ENCODE measurements at regions not wholly inside any gene's neighbourhood (a gene's known extent, or its start where the extent isn't known, plus 50 kb on each side); places are given as distances from the start of the nearest gene placed in this dataset.
"Not testable (repeated sequence)": the region's sequence is repeated elsewhere in the genome, so short reads cannot be mapped to it uniquely, and the experiment has no call there.

- DNase-seq (ENCODE audit: low read depth), result no peak
Measured at GRCh38 chr6:134564705-134565104, 246.8 kb upstream of the SGK1 start.

DNA sequence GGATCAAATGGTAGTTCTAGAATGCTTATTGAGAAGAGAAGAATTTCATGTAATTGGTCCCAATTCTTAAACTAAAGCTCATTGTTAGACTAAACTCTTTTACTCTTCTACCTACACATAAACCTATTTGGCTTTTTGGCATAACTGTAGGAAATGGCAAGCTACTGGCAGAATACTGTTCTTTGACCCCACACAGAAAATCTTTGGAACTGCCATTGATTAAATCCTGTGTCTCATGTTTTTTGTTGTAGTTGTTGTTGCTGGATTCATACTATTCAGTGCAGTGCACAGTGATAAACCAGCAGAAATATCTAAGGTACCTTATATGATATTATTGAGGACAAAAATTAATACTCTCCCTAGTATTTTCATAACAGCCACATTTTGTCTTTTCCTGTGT lies 242.1 kb upstream of the SGK1 start:
- DNase-seq (ENCODE audit: low read depth), result no peak

GRCh38 chr6:134557509-134557908 lies 239.6 kb upstream of the SGK1 start:
- DNase-seq (ENCODE audit: low read depth), result no peak

DNA sequence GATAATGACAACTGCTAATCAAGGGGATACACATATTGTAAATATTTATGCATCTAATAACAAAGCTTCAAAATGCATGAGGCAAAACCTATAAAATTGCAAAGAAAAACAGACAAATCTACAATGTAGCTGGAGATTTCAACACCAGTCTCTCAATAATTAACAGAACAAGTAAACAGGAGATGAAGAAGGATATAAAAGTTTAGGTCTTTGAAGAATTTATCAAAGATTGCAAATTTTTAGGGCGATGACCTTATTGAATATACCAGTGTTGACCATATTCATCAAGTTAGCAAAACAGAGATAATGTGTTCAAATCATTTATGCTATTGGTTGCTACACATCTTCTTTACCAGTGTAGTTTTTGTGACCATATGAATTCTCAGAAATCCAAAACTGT lies 237.8 kb upstream of the SGK1 start:
- no peak for DNase-seq (ENCODE audit: low read depth)

DNA sequence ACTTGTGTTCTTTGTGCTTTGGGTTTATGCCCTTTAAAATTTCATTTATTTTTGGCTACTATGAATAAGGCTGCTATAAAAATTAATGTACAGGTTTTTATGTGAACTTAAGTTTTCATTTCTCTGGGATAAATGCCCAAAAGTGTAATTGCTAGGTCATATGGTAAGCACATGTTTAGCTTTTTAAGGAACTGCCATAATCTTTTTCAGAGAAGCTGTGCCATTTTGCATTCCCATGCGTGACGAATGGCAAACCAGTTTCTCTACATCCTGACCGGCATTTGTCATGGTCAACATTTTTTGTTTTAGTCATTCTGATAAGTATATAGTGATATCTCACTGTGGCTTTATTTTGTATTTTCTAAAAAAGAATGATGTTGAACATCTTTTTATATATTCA lies 236.0 kb upstream of the SGK1 start:
- DNase-seq (ENCODE audit: low read depth), result peak; percentile 89

- peak; percentile 88 for DNase-seq (ENCODE audit: low read depth)
Measured at GRCh38 chr6:134551245-134551960, 233.5 kb upstream of the SGK1 start.

GRCh38 chr6:134550604-134551003 lies 232.7 kb upstream of the SGK1 start:
- DNase-seq (ENCODE audit: low read depth), result peak; percentile 73

- DNase-seq (ENCODE audit: low read depth), result no peak
Measured at GRCh38 chr6:134549854-134550253, 231.9 kb upstream of the SGK1 start.

GRCh38 chr6:134546962-134547645 lies 229.2 kb upstream of the SGK1 start:
- no peak for DNase-seq (ENCODE audit: low read depth)

- DNase-seq (ENCODE audit: low read depth), result no peak
Measured at GRCh38 chr6:134544737-134545136, 226.8 kb upstream of the SGK1 start.

DNA sequence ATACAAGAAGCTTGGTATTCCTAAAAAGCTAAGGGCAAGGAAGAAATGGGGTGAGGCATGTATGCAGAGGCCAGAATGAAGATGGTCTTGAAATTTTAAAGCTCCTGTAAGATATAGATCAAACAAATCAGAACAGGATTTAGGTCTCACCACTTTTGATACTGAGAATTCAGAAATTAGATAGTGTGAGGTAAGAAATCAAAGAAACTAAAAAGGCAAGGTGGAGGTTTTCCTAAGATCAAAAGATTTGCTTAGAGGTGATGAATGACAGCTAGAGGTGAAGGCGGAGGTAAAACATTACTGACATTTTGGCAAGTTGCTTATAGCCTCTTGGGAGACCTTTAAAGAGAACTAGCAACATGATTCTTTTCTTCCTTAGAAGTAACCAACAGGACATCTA lies 225.2 kb upstream of the SGK1 start:
- no peak for DNase-seq (ENCODE audit: low read depth)

DNA sequence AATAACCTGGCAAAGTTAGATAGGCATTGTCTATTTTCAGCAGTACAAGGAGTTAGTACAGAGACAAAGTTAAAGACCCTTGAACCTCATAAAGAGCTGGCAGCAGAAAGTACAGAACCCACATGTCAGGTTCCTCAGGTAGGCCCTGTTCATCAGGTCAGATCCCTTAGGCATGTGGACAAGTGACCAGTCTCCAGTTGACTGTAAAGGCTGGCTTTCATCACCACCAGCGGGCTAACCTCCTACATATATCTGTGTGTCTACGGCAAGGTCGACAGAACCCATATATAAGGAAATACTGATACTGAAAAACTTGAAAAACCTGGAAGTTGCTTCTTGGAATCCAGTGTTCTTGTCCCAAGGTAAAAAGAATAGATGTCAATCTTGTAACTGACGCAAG lies 223.1 kb upstream of the SGK1 start:
- DNase-seq (ENCODE audit: low read depth), result no peak

DNA sequence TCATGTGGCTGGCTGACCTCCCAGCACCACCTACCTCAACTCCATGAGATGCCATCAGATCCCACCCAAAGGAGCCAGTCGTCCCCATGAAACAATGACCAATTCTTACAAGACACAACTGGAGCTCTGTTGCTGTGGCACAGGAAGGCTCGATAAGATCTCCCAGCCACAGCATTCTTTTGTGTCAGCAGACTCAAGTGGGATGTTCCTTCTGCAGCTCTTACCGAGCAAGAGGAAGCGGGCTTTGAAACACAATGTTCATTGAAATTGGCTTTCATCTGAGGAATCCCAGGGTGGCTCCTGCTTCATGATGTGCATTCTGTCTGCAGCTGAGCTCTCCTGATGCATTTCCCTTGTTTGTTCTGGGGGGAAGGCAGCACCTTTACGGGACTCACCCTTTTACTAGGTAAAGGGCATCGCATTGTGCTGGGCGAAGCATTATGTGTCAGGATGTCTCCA lies 222.0 kb upstream of the SGK1 start:
- peak; percentile 84 for DNase-seq (ENCODE audit: low read depth)

- not testable (repeated sequence) for DNase-seq (ENCODE audit: low read depth)
Measured at GRCh38 chr6:134537765-134538164, 219.9 kb upstream of the SGK1 start.

- peak; percentile 97 for DNase-seq (ENCODE audit: low read depth)
Measured at GRCh38 chr6:134537146-134537555, 219.2 kb upstream of the SGK1 start.

GRCh38 chr6:134535831-134536230 lies 217.9 kb upstream of the SGK1 start:
- DNase-seq (ENCODE audit: low read depth), result no peak

- peak; percentile 52 for DNase-seq (ENCODE audit: low read depth)
Measured at GRCh38 chr6:134534708-134535149, 216.8 kb upstream of the SGK1 start.

DNA sequence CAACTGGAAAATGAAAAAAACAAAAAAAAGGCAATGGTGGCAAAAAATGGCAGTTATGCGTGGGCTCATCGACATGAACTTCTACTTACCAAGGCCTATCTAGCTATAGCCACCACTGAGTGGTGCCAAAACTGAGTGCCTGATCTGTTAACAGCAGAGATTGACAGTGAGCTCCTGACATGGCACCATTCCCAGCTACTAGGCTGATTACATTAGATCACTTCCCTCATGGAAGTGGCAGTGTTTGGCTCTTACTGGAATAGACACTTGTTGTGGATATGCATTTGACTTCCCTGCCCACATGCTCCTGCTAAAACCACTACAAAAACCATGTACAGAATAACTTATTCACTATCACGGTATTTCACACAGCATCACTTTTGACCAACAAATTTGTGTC lies 216.1 kb upstream of the SGK1 start:
- DNase-seq (ENCODE audit: low read depth), result peak; percentile 23

DNA sequence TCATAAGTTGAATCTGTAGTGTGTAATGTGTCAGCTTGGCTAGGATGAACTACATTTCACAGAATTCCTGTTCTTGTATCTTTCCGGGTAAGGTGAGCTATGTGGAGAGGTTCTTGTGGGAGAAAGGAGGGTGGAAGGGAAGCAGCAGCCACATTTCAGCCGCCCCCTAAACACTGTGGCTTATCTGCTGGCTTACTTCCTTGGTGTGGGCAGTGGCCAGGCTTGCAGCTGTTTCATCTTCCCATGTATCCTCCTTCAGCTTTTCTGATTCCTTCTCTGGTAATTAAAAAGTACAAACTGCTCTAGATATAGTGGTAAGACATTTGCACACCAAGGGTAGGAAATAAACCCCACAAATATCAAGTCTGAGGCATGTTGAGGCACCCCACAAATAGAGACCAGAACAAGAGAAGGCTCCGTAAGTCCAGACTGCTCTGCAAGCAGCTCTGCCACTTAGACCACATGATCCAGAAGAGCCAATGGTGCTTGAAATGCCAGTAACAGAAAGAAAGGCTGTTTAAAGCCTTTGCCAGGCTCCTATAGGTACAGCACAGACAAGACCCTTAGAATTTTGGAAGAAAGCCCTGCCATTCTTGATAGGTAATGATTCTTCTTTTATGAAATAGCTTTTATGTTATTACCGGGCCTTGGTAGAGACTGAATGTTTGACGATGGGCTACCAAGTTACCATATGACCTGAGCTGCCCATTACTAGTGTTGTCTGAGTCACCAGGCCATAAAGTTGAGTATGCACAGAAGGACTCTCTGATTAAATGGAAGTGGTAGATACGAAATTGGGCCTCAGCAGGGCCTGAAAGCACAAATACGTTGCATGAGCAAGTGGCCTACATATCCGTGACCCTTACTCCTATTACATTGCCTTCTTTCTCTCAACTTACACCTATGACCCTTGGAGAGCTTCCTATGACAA lies 215.0 kb upstream of the SGK1 start:
- DNase-seq (ENCODE audit: low read depth), result no peak

- DNase-seq (ENCODE audit: low read depth), result no peak
Measured at GRCh38 chr6:134531611-134532010, 213.7 kb upstream of the SGK1 start.

GRCh38 chr6:134531188-134531551 lies 213.3 kb upstream of the SGK1 start:
- DNase-seq (ENCODE audit: low read depth), result no peak

DNA sequence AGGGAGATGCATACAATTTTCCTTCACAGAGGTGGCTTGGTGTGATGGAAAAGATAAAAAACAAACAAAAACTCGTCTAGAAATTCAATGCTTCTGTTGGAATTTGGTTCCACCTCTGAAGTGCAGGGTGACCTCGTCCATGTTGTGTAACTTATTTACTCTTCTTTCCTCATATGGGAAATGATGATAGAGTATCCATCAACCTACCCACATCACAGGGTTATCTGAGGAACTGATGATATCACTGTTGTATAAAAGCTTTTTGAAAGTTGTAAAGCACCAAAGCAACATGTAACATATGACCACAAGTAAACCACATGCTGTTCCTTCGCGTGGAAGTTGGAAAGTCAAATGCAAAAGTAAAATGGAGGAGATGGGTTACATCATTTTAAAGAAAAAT lies 212.0 kb upstream of the SGK1 start:
- DNase-seq (ENCODE audit: low read depth), result peak; percentile 69

All from RPMI7951 (cell line).